NCI-H524 treated with DMSO at 0.1 percent for 48 hours (cell line): ENCODE measurements at regions not wholly inside any gene's neighbourhood (a gene's known extent, or its start where the extent isn't known, plus 50 kb on each side); places are given as distances from the start of the nearest gene placed in this dataset.

Experiments used
- DNase-seq: peaks from one replicate; lab custom pipeline; 2025; lab: John Stamatoyannopoulos, UW

GRCh38 chr1:234934611-234935033 is 194.0 kb downstream of the TOMM20 start:
- DNase-seq: no peak

- DNase-seq: no peak
Measured at GRCh38 chr1:234933475-234933874, 195.2 kb downstream of the TOMM20 start.

- DNase-seq: no peak
Measured at GRCh38 chr1:234932511-234933430, 195.9 kb downstream of the TOMM20 start.

GRCh38 chr1:234932106-234932505 is 196.5 kb downstream of the TOMM20 start:
- DNase-seq: no peak

DNA sequence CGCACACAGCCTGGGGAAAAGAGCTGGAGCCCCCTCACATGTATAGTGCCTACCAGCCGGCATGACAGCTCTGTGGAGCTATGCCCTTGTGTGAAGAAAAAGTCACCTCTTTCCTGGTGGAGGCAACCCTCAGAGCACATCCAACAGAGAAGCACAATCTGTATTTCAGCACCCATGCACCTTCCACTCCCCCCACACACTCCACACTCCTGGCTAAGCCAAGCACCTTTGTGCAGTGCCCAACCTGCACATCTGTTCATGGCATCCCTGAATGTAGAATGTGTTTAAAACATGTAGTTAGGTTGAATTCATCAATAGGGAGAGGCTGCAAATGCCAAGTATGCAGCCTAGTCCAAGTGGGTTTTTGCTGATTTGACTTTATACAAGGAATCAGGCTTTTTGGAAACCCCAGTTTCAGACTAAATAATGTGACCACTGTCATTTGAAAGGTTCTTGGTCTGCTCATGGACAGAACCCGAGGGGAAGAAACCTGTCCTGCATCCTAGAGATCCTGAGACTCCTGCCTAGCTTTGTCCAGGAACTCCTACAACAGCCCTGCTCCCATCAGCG is 197.1 kb downstream of the TOMM20 start:
- no peak for DNase-seq

- DNase-seq: no peak
Measured at GRCh38 chr1:234929369-234929768, 199.3 kb downstream of the TOMM20 start.

DNA sequence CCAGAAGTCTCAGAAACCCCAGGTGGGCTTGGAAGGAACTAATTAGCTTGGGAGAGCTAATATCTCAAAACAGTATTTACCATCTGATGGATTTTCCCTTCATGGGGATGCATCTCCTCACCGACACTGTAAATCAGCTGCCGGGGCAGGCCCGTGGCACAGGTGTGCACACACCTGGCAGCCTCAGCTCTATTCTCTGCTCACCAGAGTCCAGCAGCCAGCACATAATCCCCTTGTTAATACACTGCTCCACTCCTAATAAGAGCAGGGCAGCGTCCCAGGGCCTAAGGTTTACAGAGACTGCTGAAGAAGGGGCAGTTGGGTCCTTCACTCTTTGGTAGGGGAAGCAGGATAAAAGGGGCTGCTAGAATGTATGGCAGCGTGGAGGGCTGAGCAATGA is 200.0 kb downstream of the TOMM20 start:
- DNase-seq: no peak

DNA sequence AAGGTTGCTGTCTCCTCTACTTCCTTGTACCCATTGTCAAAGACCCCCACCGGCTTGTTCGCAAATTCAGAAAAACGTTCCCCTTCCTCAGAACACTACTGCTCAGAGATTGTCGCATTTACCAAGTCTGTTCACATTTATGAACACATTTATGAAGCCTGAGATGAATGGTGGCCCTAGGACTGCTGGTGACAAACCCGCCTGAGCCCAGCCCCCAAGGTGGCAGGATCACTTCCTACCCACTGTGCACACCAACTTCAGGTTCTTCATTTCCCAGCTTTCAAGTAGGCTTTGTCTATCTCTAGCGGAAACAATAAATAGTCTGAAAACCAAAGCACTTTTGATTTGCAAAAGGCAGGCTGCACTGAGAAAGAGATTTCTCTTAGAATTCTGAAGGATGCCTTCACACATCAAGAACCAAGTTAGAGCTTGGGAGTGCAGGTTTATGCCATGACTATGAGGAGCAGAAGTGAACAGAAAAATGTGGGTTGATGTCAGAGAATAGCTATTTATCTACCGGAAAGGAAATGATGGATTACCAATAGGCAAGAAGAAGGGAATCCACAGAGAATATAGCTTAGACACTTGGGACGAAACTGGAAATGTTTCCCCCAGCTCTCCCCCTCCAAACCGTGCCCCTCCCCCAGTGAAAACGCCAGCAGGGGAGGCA is 200.5 kb downstream of the TOMM20 start:
- DNase-seq: no peak

GRCh38 chr1:234927312-234927970 is 201.2 kb downstream of the TOMM20 start:
- DNase-seq: no peak

DNA sequence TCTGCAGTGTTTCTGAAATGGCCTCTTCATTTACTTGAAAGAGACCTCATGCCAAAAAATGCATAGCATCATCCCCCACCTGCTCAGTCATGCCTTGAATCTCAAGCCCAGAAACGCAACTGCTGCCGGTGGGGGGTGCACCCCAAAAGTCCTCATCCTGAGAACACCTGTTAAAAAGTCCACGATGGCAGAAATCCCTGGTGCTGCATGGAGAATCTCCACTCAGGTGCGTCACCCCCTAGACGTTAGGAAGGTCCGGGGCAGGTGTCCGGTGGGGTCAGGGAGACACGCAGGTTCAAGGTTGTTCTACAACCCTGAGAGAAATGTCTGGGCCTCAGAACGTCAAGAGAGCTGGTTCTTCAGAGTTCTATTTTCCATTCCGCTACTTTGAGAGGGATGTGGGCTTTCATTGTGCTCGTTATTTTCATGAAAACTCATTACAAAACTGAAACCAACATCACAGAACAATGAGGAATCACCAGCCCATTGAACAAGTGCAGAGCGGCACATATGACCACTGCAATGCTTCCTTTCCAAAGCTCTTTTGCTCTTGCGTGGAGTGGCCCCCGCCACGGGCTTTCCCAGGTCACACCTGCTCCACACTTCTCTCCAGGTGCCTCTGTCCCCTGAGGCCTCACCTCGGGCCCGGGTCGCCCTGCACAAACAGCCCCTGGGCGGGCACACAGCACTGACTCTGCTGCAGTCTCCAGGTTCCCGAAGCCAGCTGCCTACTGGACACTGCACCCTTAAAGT is 201.9 kb downstream of the TOMM20 start:
- DNase-seq: no peak

- no peak for DNase-seq
Measured at GRCh38 chr1:234926264-234926558, 202.4 kb downstream of the TOMM20 start.

- DNase-seq: no peak
Measured at GRCh38 chr1:234925440-234926263, 203.0 kb downstream of the TOMM20 start.

DNA sequence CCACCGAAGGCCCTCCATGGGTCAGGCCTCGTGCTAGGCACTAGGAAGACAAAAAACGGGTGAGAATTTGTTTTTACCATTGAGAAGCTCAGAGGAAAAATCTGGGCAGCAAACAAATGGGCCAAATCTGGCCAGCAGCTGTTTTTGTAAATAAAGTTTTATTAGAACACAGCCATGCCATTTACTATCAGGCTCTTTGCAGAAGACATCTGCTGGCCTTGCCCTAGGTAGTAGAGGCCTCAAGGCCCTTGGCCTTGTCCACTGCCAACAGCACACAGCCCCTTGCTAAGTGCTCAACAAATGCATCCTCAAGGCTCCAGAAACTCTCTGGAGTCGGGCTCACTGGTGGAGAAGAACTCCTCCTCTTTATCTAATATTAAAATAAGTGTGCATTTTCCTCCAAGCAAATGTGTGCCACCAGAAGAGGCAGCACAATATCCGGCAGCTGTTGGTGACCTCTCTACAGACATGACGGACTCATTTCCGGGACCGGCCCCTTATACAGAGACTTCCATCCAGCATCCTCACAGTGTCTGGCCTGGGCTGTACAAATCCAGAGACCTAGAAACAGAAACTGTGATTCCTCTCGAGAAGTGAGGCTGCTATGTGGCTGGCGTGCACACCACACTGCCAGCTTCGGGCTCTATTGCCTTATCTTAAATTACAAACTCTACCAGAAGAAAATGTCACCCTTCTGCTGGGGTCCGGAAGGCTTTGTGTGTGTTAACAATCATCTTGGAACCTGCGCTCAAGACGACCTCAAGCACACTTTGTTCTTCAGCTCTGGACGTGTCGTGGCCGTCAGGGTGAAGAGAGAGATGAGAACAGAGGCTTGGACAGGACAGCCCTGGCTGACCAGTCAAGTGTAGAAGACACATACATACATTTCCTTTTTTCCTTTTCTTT is 203.9 kb downstream of the TOMM20 start:
- DNase-seq: no peak

GRCh38 chr1:234923626-234924025 is 205.0 kb downstream of the TOMM20 start:
- no peak for DNase-seq

DNA sequence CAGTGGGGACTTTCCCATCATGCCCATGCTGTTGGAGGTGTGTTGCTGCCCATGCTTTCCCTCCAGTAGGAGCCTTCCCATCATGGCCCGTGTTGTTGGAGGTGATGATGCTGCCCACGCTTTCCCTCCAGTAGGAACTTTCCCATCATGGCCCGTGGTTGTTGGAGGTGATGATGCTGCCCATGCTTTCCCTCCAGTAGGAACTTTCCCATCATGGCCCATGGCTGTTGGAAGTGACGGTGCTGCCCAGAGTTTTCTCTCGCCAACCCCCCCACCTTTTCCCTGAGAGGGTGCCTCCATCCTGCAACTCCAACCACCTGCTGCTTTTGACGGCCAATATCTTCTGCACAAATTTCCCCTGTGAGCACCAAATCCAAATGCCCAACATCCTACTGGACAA is 205.7 kb downstream of the TOMM20 start:
- no peak for DNase-seq

DNA sequence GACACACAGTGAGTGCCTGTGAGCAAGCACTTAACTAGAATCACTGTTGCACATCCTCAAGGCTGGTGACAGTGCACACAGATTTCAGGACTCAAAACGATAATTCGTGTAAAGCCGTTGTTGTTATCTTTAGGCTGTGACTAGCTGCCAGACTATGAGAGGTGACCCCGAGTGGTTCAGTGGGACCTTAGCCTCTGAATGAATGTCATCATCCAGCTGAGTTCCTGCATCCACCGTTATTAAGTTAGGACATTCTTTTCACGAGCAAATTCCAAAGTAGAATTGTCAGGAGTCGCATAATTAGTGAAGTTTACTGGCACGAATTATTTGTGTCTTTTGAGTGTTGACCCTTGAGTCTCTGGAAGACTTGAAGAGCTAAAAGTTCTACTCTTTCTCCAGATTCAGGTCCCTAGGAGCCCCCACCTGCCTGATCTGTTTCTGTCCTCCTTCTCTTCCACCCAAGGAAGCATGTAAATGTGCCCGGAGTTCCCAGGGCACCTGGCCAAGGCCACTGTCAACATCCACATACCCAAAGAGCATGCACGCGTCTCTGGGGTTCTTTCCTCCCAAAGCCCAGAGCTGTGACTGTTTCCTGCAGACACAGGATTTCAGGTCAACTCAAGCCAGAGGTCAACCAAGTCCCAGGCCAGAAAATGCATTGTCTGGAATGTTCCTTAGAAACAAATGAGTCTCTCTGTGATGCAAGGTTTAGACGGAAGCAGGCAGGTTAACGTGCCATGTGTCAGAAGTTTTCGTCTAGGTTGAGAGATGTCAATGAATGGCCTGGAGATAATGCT is 207.2 kb downstream of the TOMM20 start:
- DNase-seq: no peak

DNA sequence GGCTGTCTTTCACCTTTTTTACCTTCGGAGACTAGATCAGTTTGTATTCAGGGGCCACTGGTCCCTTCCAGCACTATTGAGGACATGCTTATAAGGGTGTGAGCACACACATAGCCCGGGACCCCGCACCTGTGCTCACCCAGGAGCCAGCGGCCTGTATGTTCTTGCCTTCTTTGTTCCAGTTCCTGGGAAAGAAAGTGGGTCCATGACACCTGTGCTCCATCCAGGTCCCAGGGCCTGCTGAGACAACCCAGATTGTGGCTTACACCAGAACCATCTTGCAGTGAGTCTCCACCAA is 207.8 kb downstream of the TOMM20 start:
- DNase-seq: no peak

GRCh38 chr1:234920136-234920842 is 208.3 kb downstream of the TOMM20 start:
- no peak for DNase-seq
